ENCODE measurements at regions not wholly inside any gene's neighbourhood (a gene's known extent, or its start where the extent isn't known, plus 50 kb on each side); places are given as distances from the start of the nearest gene placed in this dataset.

GRCh38 chr2:156800781-156801361 lies 364.7 kb downstream of the GPD2 start:
- Histone ChIP-seq H3K4me1 (ENCODE audit: control insufficient read depth, insufficient read depth, low read length, poor library complexity, severe bottlenecking) (no peaks in the 10 kb centered on the region), H3K27ac (ENCODE audit: low read depth, low read length, severe bottlenecking) (no peak overlapping the region), H3K4me3 (ENCODE audit: extremely low read depth, insufficient read depth, low read length, poor library complexity, severe bottlenecking) (no peak overlapping the region), H3K36me3 (ENCODE audit: control insufficient read depth, insufficient read depth, low read length) (no peaks in the 10 kb centered on the region), H3K9me3 (ENCODE audit: control insufficient read depth, low read length) (no peaks in the 10 kb centered on the region)
- 71% methylated on average over 4 of the region's 8 CpGs; no CpG with 5 or more reads in 1 of the 2 experiments for WGBS, 2 experiments (ENCODE audit: insufficient coverage in 2 of 2)

- no peak overlapping the region for H3K4me3 ChIP-seq (ENCODE audit: extremely low read depth, insufficient read depth, low read length, poor library complexity, severe bottlenecking)
- no peaks in the 10 kb centered on the region for H3K4me1 ChIP-seq (ENCODE audit: control insufficient read depth, insufficient read depth, low read length, poor library complexity, severe bottlenecking)
- WGBS, 2 experiments (ENCODE audit: insufficient coverage in 2 of 2) = 55 to 69% methylated on average over 3 to 4 of the region's 10 CpGs
- no peak overlapping the region for H3K27ac ChIP-seq (ENCODE audit: low read depth, low read length, severe bottlenecking)
- H3K36me3 ChIP-seq (ENCODE audit: control insufficient read depth, insufficient read depth, low read length) = no peaks in the 10 kb centered on the region
- H3K9me3 ChIP-seq (ENCODE audit: control insufficient read depth, low read length) = no peaks in the 10 kb centered on the region
Observed at GRCh38 chr2:156803243-156803642, 367.1 kb downstream of the GPD2 start.

DNA sequence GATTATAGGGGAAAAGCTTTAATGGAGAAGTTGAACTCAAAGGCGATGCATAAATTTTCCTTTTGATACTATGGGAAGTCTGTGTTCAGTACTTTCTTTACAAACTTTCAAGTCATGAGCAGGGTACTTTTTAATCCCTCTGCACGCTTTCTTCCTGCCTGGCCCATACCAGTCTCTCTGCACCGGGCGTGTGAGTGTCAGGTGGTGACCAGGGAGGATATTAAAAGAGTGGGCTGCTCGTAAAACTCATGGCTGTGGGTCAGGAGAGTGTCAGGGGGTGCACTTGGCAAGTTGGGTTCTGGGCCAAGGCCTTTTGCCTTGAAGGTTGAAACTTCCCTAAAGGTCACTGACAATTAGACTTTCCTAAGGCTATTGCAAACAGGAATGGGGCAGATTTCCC lies 367.8 kb downstream of the GPD2 start:
- no peak overlapping the region for H3K4me3 ChIP-seq (ENCODE audit: extremely low read depth, insufficient read depth, low read length, poor library complexity, severe bottlenecking)
- 90 to 92% methylated on average over 2 to 4 of the region's 5 CpGs for WGBS, 2 experiments (ENCODE audit: insufficient coverage in 2 of 2)
- H3K36me3 ChIP-seq (ENCODE audit: control insufficient read depth, insufficient read depth, low read length) = no peaks in the 10 kb centered on the region
- no peaks in the 10 kb centered on the region for H3K4me1 ChIP-seq (ENCODE audit: control insufficient read depth, insufficient read depth, low read length, poor library complexity, severe bottlenecking)
- H3K27ac ChIP-seq (ENCODE audit: low read depth, low read length, severe bottlenecking) = no peak overlapping the region
- no peaks in the 10 kb centered on the region for H3K9me3 ChIP-seq (ENCODE audit: control insufficient read depth, low read length)

DNA sequence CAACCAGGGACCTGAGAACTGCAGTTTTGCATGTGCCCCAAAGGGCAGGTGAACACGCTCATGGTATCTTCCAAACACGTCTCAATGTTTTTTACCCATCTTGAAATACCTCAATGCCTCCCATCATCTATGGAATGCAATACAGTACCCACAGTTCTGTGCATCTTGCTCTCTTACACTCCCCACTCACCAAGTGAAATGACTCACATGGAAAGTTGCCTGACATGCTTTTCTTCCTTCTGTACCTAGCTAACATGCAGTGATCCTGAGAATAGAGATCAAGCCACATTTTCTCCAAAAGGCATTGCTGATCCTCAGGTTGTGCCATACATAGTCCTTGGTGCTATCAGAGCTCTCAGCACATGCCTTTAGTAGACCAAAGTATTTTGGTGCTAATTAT lies 373.9 kb downstream of the GPD2 start:
- no peaks in the 10 kb centered on the region for H3K36me3 ChIP-seq (ENCODE audit: control insufficient read depth, insufficient read depth, low read length)
- WGBS, 2 experiments (ENCODE audit: insufficient coverage in 2 of 2) = 82 to 90% methylated on average over 2 of the region's 2 CpGs
- H3K4me3 ChIP-seq (ENCODE audit: extremely low read depth, insufficient read depth, low read length, poor library complexity, severe bottlenecking) = no peak overlapping the region
- H3K9me3 ChIP-seq (ENCODE audit: control insufficient read depth, low read length) = no peaks in the 10 kb centered on the region
- no peak overlapping the region for H3K27ac ChIP-seq (ENCODE audit: low read depth, low read length, severe bottlenecking)
- no peaks in the 10 kb centered on the region for H3K4me1 ChIP-seq (ENCODE audit: control insufficient read depth, insufficient read depth, low read length, poor library complexity, severe bottlenecking)

DNA sequence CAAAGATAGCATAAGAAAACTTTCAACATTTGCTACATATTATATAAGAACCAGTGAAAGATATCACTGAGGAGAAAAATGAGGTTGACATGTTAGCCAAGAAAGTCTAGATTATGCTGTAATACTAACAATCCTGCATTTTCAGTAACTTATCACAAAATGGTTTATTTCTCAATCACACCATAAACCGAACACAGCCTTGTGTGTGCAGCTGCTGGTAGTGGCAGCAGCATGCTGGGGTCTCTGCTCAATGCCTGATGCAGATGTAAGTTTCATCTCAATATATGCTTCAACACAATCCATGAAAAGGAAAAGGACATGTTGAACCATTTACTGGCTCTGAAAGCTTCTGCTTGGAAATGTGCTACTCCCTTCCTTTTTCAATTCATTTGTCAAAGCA lies 376.3 kb downstream of the GPD2 start:
- no peak overlapping the region for H3K4me3 ChIP-seq (ENCODE audit: extremely low read depth, insufficient read depth, low read length, poor library complexity, severe bottlenecking)
- WGBS, 2 experiments (ENCODE audit: insufficient coverage in 2 of 2) = 80 to 100% methylated on average over 1 of the region's 1 CpG
- no peak overlapping the region for H3K27ac ChIP-seq (ENCODE audit: low read depth, low read length, severe bottlenecking)

GRCh38 chr2:156817430-156817829 lies 381.3 kb downstream of the GPD2 start:
- no CpG with 5 or more reads among the region's 1 CpG for WGBS, 2 experiments (ENCODE audit: insufficient coverage in 2 of 2)
- H3K27ac ChIP-seq (ENCODE audit: low read depth, low read length, severe bottlenecking) = no peak overlapping the region
- H3K4me1 ChIP-seq (ENCODE audit: control insufficient read depth, insufficient read depth, low read length, poor library complexity, severe bottlenecking) = no peaks in the 10 kb centered on the region
- no peaks in the 10 kb centered on the region for H3K9me3 ChIP-seq (ENCODE audit: control insufficient read depth, low read length)
- H3K4me3 ChIP-seq (ENCODE audit: extremely low read depth, insufficient read depth, low read length, poor library complexity, severe bottlenecking) = no peak overlapping the region
- H3K36me3 ChIP-seq (ENCODE audit: control insufficient read depth, insufficient read depth, low read length) = no peaks in the 10 kb centered on the region

More for the DNA sequence above, 376.3 kb downstream of the GPD2 start:
- H3K36me3 ChIP-seq (ENCODE audit: control insufficient read depth, insufficient read depth, low read length) = no peaks in the 10 kb centered on the region
- no peaks in the 10 kb centered on the region for H3K4me1 ChIP-seq (ENCODE audit: control insufficient read depth, insufficient read depth, low read length, poor library complexity, severe bottlenecking)
- H3K9me3 ChIP-seq (ENCODE audit: control insufficient read depth, low read length) = no peaks in the 10 kb centered on the region

- WGBS, 2 experiments (ENCODE audit: insufficient coverage in 2 of 2) = 82 to 100% methylated on average over 1 to 4 of the region's 6 CpGs
- Histone ChIP-seq H3K9me3 (ENCODE audit: control insufficient read depth, low read length) (no peaks in the 10 kb centered on the region), H3K27ac (ENCODE audit: low read depth, low read length, severe bottlenecking) (no peak overlapping the region), H3K4me1 (ENCODE audit: control insufficient read depth, insufficient read depth, low read length, poor library complexity, severe bottlenecking) (no peaks in the 10 kb centered on the region), H3K4me3 (ENCODE audit: extremely low read depth, insufficient read depth, low read length, poor library complexity, severe bottlenecking) (no peak overlapping the region), H3K36me3 (ENCODE audit: control insufficient read depth, insufficient read depth, low read length) (no peaks in the 10 kb centered on the region)
Observed at GRCh38 chr2:156818221-156818620, 382.0 kb downstream of the GPD2 start.

DNA sequence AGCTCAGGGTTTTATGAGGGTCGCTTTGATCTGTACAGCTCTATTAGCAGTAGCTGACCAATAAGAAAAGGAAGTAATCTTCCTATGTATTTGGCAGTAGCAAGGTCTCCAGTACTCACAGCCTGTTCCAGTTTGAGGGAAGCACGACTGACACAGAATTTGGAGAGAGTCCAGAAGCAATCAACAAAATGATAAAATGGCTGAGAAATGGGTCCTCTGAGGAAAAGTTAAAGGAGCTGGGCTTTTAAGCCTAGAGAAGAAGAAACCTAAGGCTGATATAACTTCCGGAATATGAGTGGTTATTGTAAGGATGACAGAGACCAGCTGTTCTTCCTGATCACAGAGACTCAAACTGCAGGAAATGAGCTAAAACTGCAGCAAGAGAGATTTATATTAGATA lies 382.8 kb downstream of the GPD2 start:
- no peaks in the 10 kb centered on the region for H3K9me3 ChIP-seq (ENCODE audit: control insufficient read depth, low read length)
- WGBS, 2 experiments (ENCODE audit: insufficient coverage in 2 of 2) = 77 to 81% methylated on average over 3 of the region's 3 CpGs
- no peak overlapping the region for H3K4me3 ChIP-seq (ENCODE audit: extremely low read depth, insufficient read depth, low read length, poor library complexity, severe bottlenecking)
- H3K36me3 ChIP-seq (ENCODE audit: control insufficient read depth, insufficient read depth, low read length) = no peaks in the 10 kb centered on the region
- H3K27ac ChIP-seq (ENCODE audit: low read depth, low read length, severe bottlenecking) = no peak overlapping the region
- H3K4me1 ChIP-seq (ENCODE audit: control insufficient read depth, insufficient read depth, low read length, poor library complexity, severe bottlenecking) = no peaks in the 10 kb centered on the region

- Histone ChIP-seq H3K27ac (ENCODE audit: low read depth, low read length, severe bottlenecking) (no peak overlapping the region), H3K4me3 (ENCODE audit: extremely low read depth, insufficient read depth, low read length, poor library complexity, severe bottlenecking) (no peak overlapping the region), H3K4me1 (ENCODE audit: control insufficient read depth, insufficient read depth, low read length, poor library complexity, severe bottlenecking) (no peaks in the 10 kb centered on the region), H3K36me3 (ENCODE audit: control insufficient read depth, insufficient read depth, low read length) (no peaks in the 10 kb centered on the region), H3K9me3 (ENCODE audit: control insufficient read depth, low read length) (no peaks in the 10 kb centered on the region)
- 100% methylated on average over 1 of the region's 2 CpGs; no CpG with 5 or more reads in 1 of the 2 experiments for WGBS, 2 experiments (ENCODE audit: insufficient coverage in 2 of 2)
Observed at GRCh38 chr2:156826341-156826933, 390.3 kb downstream of the GPD2 start.

DNA sequence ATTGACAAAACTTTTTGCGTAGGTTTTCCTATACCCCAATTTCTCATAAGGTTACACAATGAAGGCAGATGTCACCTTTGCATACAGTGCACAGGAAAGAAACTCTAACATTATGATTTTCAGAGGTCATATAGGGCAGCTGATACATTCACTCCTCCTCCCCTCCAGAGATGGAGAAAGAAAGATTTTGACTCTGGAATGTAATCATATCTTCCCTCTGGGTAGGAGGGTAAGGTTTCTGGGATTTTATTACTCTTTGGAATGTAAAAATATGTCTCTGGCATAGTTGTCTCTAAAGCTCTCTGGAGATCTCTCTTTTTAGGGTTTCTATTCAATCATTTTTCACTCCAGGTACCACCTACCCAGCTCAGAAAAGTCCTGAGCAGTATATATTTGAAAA lies 398.3 kb downstream of the GPD2 start:
- WGBS, 2 experiments (ENCODE audit: insufficient coverage in 2 of 2) = 80% methylated on average over 1 of the region's 1 CpG; no CpG with 5 or more reads in 1 of the 2 experiments
- no peak overlapping the region for H3K4me3 ChIP-seq (ENCODE audit: extremely low read depth, insufficient read depth, low read length, poor library complexity, severe bottlenecking)
- no peaks in the 10 kb centered on the region for H3K36me3 ChIP-seq (ENCODE audit: control insufficient read depth, insufficient read depth, low read length)
- no peaks in the 10 kb centered on the region for H3K9me3 ChIP-seq (ENCODE audit: control insufficient read depth, low read length)
- no peaks in the 10 kb centered on the region for H3K4me1 ChIP-seq (ENCODE audit: control insufficient read depth, insufficient read depth, low read length, poor library complexity, severe bottlenecking)
- H3K27ac ChIP-seq (ENCODE audit: low read depth, low read length, severe bottlenecking) = no peak overlapping the region

GRCh38 chr2:156837635-156838370 lies 401.6 kb downstream of the GPD2 start:
- H3K9me3 ChIP-seq (ENCODE audit: control insufficient read depth, low read length) = no peaks in the 10 kb centered on the region
- H3K4me3 ChIP-seq (ENCODE audit: extremely low read depth, insufficient read depth, low read length, poor library complexity, severe bottlenecking) = no peak overlapping the region
- 100% methylated on average over 1 of the region's 6 CpGs for WGBS, 2 experiments (ENCODE audit: insufficient coverage in 2 of 2)
- no peak overlapping the region for H3K27ac ChIP-seq (ENCODE audit: low read depth, low read length, severe bottlenecking)
- no peaks in the 10 kb centered on the region for H3K4me1 ChIP-seq (ENCODE audit: control insufficient read depth, insufficient read depth, low read length, poor library complexity, severe bottlenecking)
- no peaks in the 10 kb centered on the region for H3K36me3 ChIP-seq (ENCODE audit: control insufficient read depth, insufficient read depth, low read length)

Data from mesodermal cell (in vitro differentiated cells).